Heart right ventricle (tissue), 16 donors: ENCODE measurements at regions not wholly inside any gene's neighbourhood (a gene's known extent, or its start where the extent isn't known, plus 50 kb on each side); places are given as distances from the start of the nearest gene placed in this dataset.

Experiments
- ATAC-seq, 8 donors: fragments of 200-7000 bp; cut with Tn5 transposase; one replicate each; pipeline ENCODE4 v1.9.1; 2020; ENCODE audit warnings: mild to moderate bottlenecking in 8 of 8, moderate library complexity in 8 of 8, moderate number of reproducible peaks in 1 of 8
- DNase-seq, 2 donors: peaks; one replicate each; pipeline ENCODE4 v3.0.0-alpha.2; 2020
- H3K27ac ChIP-seq, 10 donors: fragments of 200-600 bp; sonication (generic) in 2 of 10; one replicate each; pipeline versions ENCODE4 v1.5.0 to v1.8.0; 2020 to 2022; ENCODE audit warnings: mild to moderate bottlenecking in 3 of 10
- H3K27me3 ChIP-seq, 7 donors: fragments of 200-600 bp; one replicate each; pipeline ENCODE4 v1.8.0; 2021 to 2022; ENCODE audit warnings: mild to moderate bottlenecking in 2 of 7
- H3K36me3 ChIP-seq, 9 donors: fragments of 200-600 bp; sonication (generic) in 1 of 9; one replicate each; pipeline versions ENCODE4 v1.5.0 to v1.8.0; 2020 to 2022; ENCODE audit warnings: mild to moderate bottlenecking in 2 of 9
- H3K4me1 ChIP-seq, 9 donors: fragments of 200-600 bp; sonication (generic) in 1 of 9; one replicate each; pipeline versions ENCODE4 v1.5.0 to v1.8.0; 2020 to 2022; ENCODE audit warnings: mild to moderate bottlenecking in 4 of 9
- H3K4me3 ChIP-seq, 10 donors: fragments of 200-600 bp; sonication (generic) in 2 of 10; one replicate each; pipeline versions ENCODE4 v1.5.0 to v1.8.0; 2020 to 2022; ENCODE audit warnings: mild to moderate bottlenecking in 7 of 10, moderate library complexity in 2 of 10
- H3K9me3 ChIP-seq, 11 donors: fragments of 200-600 bp in 10 of 11; sonication (generic) in 2 of 11; one replicate each; pipeline versions ENCODE4 v1.5.0 to v1.8.0; 2013 to 2022; ENCODE audit warnings: mild to moderate bottlenecking in 2 of 11, control low read depth in 1 of 11, moderate library complexity in 1 of 11
- CTCF ChIP-seq, 9 donors: fragments of 200-600 bp; sonication (generic) in 2 of 9; IDR thresholded peaks; one replicate each; pipeline versions ENCODE4 v1.5.0 to v1.8.0; 2021 to 2022; ENCODE audit warnings: antibody characterized with exemption in 9 of 9, mild to moderate bottlenecking in 5 of 9, moderate library complexity in 1 of 9
- WGBS, 2 donors: extraction: QIAGEN DNeasy Blood & Tissue Kit; methylation state at CpG; one replicate each; pipeline ENCODE4 v1.1.7; 2013; ENCODE audit warnings: inconsistent platforms in 1 of 2; 5-methylcytosine and 5-hydroxymethylcytosine counted together
- intact Hi-C, 10 donors: fragments of 100-400 bp; cut with DNase I; formaldehyde crosslinking; loops; one replicate each; pipeline versions ENCODE4 v1.11.1 to v1.14.2; 2022
- donor health status: Arrhythmogenic right ventricular cardiomyopathy.
- donor health status: ischemic (EF 13 %, LVEDD 7.1; RV severe dilation, severe dysfunction).
- donor health status: healthy with polysubstance abuse.
- donor health status: DM: no; HTN: yes; CAD: no.
- donor health status: DM: no; HTN: no; CAD: no.
- donor health status: ischemic (EF 25% LVEDD 6.9; RV normal size, moderate dysfunction).
- donor health status: ischemic (EF 25% LVEDD 5.7; RV mildly dilated, moderate dysfunction).
- donor health status: healthy.
- donor health status: DM: yes; HTN: yes; CAD: no.
- donor health status: Ischemic cardiomyopathy.
- donor health status: ischemic (EF 35%, LVEDD 5.7; RV mildly dilated, moderate dysfunction).
- donor health status: nonischemic (EF 11% LVEDD 7.7; RV severe dilation, severe dysfunction).
- donor health status: DM: yes; HTN: yes; CAD: no.
- donor health status: PGD.
- donor health status: ischemic (EF 29% LVEDD 5.4; RV normal size, mild dysfunction).
- donor health status: nonischemic (EF 23%, LVEDD 6.1; RV moderate dilation, normal function).

- Histone ChIP-seq H3K27me3 (no peaks in the 10 kb centered on the region), H3K4me3 (no peak overlapping the region), H3K36me3 (no peaks in the 10 kb centered on the region), H3K9me3 (peaks cover 0 to 21% (median 0%) of the 10 kb centered on the region in 11 donors), H3K27ac (no peak overlapping the region), H3K4me1 (no peaks in the 10 kb centered on the region)
- intact Hi-C loops = no loop called here
- TF ChIP-seq CTCF (IDR thresholded peaks at IDR 0.05) = no peak
- WGBS, 2 donors = 84% methylated on average over 2 of the region's 2 CpGs
- DNase-seq (no peak), ATAC-seq (no peak)
Measured at GRCh38 chr5:28415791-28416443, 1377.5 kb upstream of the CDH9 start.

GRCh38 chr5:28414619-28415018 is 1376.2 kb upstream of the CDH9 start:
- 83 to 86% methylated on average over 1 of the region's 1 CpG for WGBS, 2 donors
- DNase-seq (no peak), ATAC-seq (no peak)
- peaks cover 0 to 21% (median 0%) of the 10 kb centered on the region in 11 donors for H3K9me3 ChIP-seq
- no peak overlapping the region for H3K4me3 ChIP-seq
- no peaks in the 10 kb centered on the region for H3K36me3 ChIP-seq
- no peak overlapping the region for H3K27ac ChIP-seq
- no peaks in the 10 kb centered on the region for H3K4me1 ChIP-seq
- no peak for TF ChIP-seq CTCF (IDR thresholded peaks at IDR 0.05)
- H3K27me3 ChIP-seq = no peaks in the 10 kb centered on the region
- intact Hi-C loops = no loop called here

GRCh38 chr5:28408651-28409050 is 1370.3 kb upstream of the CDH9 start:
- ATAC-seq = no peak
- TF ChIP-seq CTCF (IDR thresholded peaks at IDR 0.05) = no peak

GRCh38 chr5:28408186-28408585 is 1369.8 kb upstream of the CDH9 start:
- 73 to 80% methylated on average over 3 of the region's 3 CpGs for WGBS, 2 donors
- Histone ChIP-seq H3K9me3 (peaks cover 0 to 37% (median 0%) of the 10 kb centered on the region in 11 donors), H3K36me3 (no peaks in the 10 kb centered on the region), H3K27ac (no peak overlapping the region), H3K27me3 (no peaks in the 10 kb centered on the region), H3K4me3 (no peak overlapping the region), H3K4me1 (no peaks in the 10 kb centered on the region)
- TF ChIP-seq CTCF (IDR thresholded peaks at IDR 0.05) = no peak
- intact Hi-C loops = no loop called here
- DNase-seq (no peak), ATAC-seq (no peak)

More at GRCh38 chr5:28408651-28409050, 1370.3 kb upstream of the CDH9 start:
- Histone ChIP-seq H3K27me3 (no peaks in the 10 kb centered on the region), H3K36me3 (no peaks in the 10 kb centered on the region), H3K4me1 (no peaks in the 10 kb centered on the region), H3K27ac (no peak overlapping the region), H3K4me3 (no peak overlapping the region), H3K9me3 (peaks cover 0 to 40% (median 0%) of the 10 kb centered on the region in 11 donors)
- intact Hi-C loops = no loop called here
- no peak for DNase-seq
